ENCODE measurements at regions not wholly inside any gene's neighbourhood (a gene's known extent, or its start where the extent isn't known, plus 50 kb on each side); places are given as distances from the start of the nearest gene placed in this dataset.

DNA sequence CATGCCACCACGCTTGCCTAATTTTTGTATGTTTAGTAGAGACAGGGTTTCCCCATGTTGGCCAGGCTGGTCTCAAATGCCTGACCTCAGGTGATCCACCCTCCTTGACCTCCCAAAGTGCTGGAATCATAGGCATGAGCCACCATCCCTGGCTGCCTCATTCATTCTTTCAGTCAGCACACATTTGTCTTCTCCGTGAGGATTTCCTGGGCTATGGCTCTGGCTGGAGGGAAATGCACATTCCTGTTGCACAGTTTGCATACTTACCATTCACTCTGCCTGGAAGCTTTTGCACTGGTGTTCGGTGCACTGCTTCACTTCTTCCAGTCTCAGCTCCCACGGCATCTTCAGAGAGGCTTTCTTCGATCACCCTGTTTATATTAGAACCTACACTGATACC is 267.8 kb downstream of the STIM2 start:
- H3K9me3 ChIP-seq (ENCODE audit: control insufficient read depth, low read length, poor library complexity, severe bottlenecking) = no peaks in the 10 kb centered on the region
- Mint-ChIP-seq H3K36me3 (ENCODE audit: low read depth) (no peaks in the 10 kb centered on the region), H3K27me3 (peaks cover 17% of the 10 kb centered on the region), H3K27ac (no peak overlapping the region), H3K4me1 (no peaks in the 10 kb centered on the region), H3K4me3 (no peak overlapping the region)
- no peak for DNase-seq
- ATAC-seq = no peak

GRCh38 chr4:27129871-27130366 is 269.3 kb downstream of the STIM2 start:
- no peaks in the 10 kb centered on the region for H3K36me3 Mint-ChIP-seq (ENCODE audit: low read depth)
- no peak for DNase-seq
- H3K4me3 Mint-ChIP-seq = no peak overlapping the region
- ATAC-seq = no peak
- H3K9me3 ChIP-seq (ENCODE audit: control insufficient read depth, low read length, poor library complexity, severe bottlenecking) = no peaks in the 10 kb centered on the region
- H3K4me1 Mint-ChIP-seq = no peaks in the 10 kb centered on the region
- H3K27ac Mint-ChIP-seq = no peak overlapping the region
- H3K27me3 Mint-ChIP-seq = peaks cover 10% of the 10 kb centered on the region

- Mint-ChIP-seq H3K27ac (no peak overlapping the region), H3K36me3 (ENCODE audit: low read depth) (no peaks in the 10 kb centered on the region)
- no peak for DNase-seq
These were observed 271.9 kb downstream of the STIM2 start for GRCh38 chr4:27132497-27132896.

GRCh38 chr4:27140486-27140885 is 279.8 kb downstream of the STIM2 start:
- no peak for DNase-seq

More at GRCh38 chr4:27132497-27132896, 271.9 kb downstream of the STIM2 start:
- Mint-ChIP-seq H3K27me3 (peaks cover 6% of the 10 kb centered on the region), H3K4me1 (no peaks in the 10 kb centered on the region), H3K4me3 (no peak overlapping the region)
- ATAC-seq = no peak
- H3K9me3 ChIP-seq (ENCODE audit: control insufficient read depth, low read length, poor library complexity, severe bottlenecking) = no peaks in the 10 kb centered on the region

DNA sequence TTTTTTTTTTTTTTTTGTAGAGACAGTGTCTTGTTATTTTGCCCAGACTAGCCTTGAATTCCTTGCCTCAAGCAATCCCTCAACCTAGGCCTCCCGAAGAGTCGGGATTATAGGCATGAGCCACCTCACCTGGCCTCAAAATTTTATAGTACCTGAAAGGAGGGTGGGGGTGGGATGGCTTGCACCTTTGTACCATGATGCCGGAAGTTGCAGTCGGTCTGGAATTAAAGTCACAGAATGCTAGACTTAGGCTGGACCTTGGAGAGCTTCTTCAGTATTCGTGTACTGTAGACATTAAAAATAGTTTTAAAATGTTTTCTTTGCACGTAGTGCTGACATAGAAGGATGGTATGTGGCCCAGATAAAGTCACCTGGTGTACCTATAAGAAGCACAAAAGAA is 280.9 kb downstream of the STIM2 start:
- H3K9me3 ChIP-seq (ENCODE audit: control insufficient read depth, low read length, poor library complexity, severe bottlenecking) = no peaks in the 10 kb centered on the region
- no peak for ATAC-seq
- H3K4me3 Mint-ChIP-seq = no peak overlapping the region
- H3K36me3 Mint-ChIP-seq (ENCODE audit: low read depth) = no peaks in the 10 kb centered on the region
- DNase-seq = no peak
- H3K27me3 Mint-ChIP-seq = peaks cover 11% of the 10 kb centered on the region
- H3K27ac Mint-ChIP-seq = no peak overlapping the region
- H3K4me1 Mint-ChIP-seq = no peaks in the 10 kb centered on the region

More at GRCh38 chr4:27140486-27140885, 279.8 kb downstream of the STIM2 start:
- no peaks in the 10 kb centered on the region for H3K4me1 Mint-ChIP-seq
- peaks cover 5% of the 10 kb centered on the region for H3K27me3 Mint-ChIP-seq
- no peak for ATAC-seq
- no peak overlapping the region for H3K27ac Mint-ChIP-seq
- no peaks in the 10 kb centered on the region for H3K9me3 ChIP-seq (ENCODE audit: control insufficient read depth, low read length, poor library complexity, severe bottlenecking)
- no peaks in the 10 kb centered on the region for H3K36me3 Mint-ChIP-seq (ENCODE audit: low read depth)
- H3K4me3 Mint-ChIP-seq = no peak overlapping the region

DNA sequence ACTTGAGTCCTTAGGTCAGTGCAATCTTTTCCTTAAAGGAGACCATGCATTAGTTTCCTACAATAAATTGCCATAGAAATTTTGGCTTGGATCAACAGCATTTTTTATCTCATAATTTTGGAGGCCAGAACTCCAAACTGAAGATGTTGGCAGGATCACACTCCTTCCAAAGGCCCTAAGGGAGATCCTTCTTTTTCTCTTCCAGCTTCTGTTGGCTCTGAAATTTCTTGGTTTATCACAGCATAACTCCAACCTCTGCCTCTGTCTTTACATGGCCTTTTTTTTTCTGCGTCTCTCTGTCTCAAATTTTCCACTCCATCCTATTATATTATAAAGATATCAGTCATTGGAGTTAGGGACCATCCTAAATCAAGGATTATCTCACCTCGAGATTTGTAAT is 282.2 kb downstream of the STIM2 start:
- Mint-ChIP-seq H3K27ac (no peak overlapping the region), H3K36me3 (ENCODE audit: low read depth) (no peaks in the 10 kb centered on the region), H3K4me3 (no peak overlapping the region), H3K4me1 (no peaks in the 10 kb centered on the region), H3K27me3 (peaks cover 11% of the 10 kb centered on the region)
- ATAC-seq (no peak), DNase-seq (no peak)
- no peaks in the 10 kb centered on the region for H3K9me3 ChIP-seq (ENCODE audit: control insufficient read depth, low read length, poor library complexity, severe bottlenecking)

DNA sequence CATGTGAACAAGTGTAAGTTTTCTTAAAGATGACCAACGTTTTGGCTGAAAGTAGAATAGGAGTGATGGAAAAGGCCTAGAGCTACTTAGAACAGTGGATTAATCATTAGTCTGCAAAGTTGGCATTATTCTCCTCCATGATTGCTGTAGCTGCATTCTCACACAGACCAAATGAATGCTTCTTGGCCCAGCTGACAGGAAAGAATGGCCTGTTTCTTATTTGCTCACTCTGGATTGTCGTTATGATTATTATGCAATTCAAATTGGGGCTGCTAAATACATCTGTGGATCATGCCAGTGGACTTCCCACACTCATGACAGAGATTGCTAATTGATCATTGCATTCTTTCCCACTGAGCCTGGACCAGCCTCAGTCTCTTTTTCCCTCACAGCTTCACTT is 285.0 kb downstream of the STIM2 start:
- Mint-ChIP-seq H3K4me1 (no peaks in the 10 kb centered on the region), H3K4me3 (no peak overlapping the region), H3K27ac (no peak overlapping the region), H3K27me3 (peaks cover 11% of the 10 kb centered on the region), H3K36me3 (ENCODE audit: low read depth) (no peaks in the 10 kb centered on the region)
- no peaks in the 10 kb centered on the region for H3K9me3 ChIP-seq (ENCODE audit: control insufficient read depth, low read length, poor library complexity, severe bottlenecking)
- ATAC-seq (no peak), DNase-seq (no peak)

DNA sequence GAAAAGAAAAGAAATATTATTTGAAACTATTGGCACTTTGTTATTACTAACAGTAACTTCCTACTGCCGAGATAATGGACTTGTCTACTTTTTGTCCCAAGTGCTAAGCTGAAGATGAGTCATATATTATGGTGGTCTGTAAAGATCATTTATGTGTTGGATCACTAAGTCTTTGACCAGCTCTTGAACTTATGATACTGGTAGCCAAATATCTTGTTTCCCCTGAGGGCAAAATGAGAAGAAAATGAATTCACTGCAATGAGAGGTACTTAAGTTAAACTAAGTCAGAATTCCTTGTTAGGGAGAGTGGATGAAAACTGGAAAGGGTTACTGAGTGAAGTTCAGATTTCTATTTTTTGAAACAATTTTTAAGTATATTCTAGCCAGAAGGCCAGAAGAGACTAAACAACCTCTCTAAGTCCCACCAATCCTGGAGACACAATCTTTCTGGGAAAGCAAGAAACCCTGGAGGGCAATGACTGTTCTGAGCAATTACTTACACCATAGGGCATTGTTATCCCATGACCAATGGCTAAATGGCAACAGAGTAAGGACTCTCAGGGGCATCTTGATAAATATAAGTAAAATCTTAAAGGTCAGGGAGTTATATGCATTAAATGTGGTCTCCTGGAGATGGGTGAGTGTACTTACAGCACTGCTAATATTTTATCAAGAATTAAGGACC is 287.7 kb downstream of the STIM2 start:
- Mint-ChIP-seq H3K27me3 (peaks cover 16% of the 10 kb centered on the region), H3K4me3 (no peak overlapping the region), H3K27ac (no peak overlapping the region), H3K4me1 (no peaks in the 10 kb centered on the region), H3K36me3 (ENCODE audit: low read depth) (no peaks in the 10 kb centered on the region)
- no peak for ATAC-seq
- H3K9me3 ChIP-seq (ENCODE audit: control insufficient read depth, low read length, poor library complexity, severe bottlenecking) = no peaks in the 10 kb centered on the region
- DNase-seq = no peak

GRCh38 chr4:27149541-27150212 is 289.0 kb downstream of the STIM2 start:
- no peak for DNase-seq
- Mint-ChIP-seq H3K4me1 (no peaks in the 10 kb centered on the region), H3K4me3 (no peak overlapping the region), H3K27ac (no peak overlapping the region), H3K27me3 (peaks cover 19% of the 10 kb centered on the region), H3K36me3 (ENCODE audit: low read depth) (no peaks in the 10 kb centered on the region)
- ATAC-seq = no peak
- H3K9me3 ChIP-seq (ENCODE audit: control insufficient read depth, low read length, poor library complexity, severe bottlenecking) = no peaks in the 10 kb centered on the region

- DNase-seq = no peak
These were observed 292.1 kb downstream of the STIM2 start for GRCh38 chr4:27152703-27153102.

DNA sequence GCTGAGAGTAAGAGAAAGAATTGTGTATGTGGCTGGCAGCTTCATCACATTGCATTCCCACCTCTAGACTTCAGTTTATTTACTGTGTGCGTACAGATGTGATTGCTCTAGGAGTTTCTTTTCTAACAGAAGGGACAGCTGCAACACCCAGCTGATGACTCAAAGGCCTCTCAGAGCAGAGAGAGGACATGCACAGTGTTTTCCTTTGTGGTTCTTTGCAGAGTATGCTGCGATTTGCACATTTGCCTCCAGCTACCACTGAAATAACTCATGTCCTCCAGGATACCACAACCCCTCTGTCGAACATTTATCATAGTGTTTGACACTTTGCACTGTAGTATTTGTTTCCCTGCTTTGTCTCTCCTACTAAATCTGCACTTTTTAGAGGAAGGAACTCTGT is 294.1 kb downstream of the STIM2 start:
- ATAC-seq = no peak
- Mint-ChIP-seq H3K36me3 (ENCODE audit: low read depth) (no peaks in the 10 kb centered on the region), H3K4me1 (no peaks in the 10 kb centered on the region), H3K27me3 (peaks cover 30% of the 10 kb centered on the region), H3K4me3 (no peak overlapping the region), H3K27ac (no peak overlapping the region)
- no peak for DNase-seq
- H3K9me3 ChIP-seq (ENCODE audit: control insufficient read depth, low read length, poor library complexity, severe bottlenecking) = no peaks in the 10 kb centered on the region

More at GRCh38 chr4:27152703-27153102, 292.1 kb downstream of the STIM2 start:
- no peaks in the 10 kb centered on the region for H3K9me3 ChIP-seq (ENCODE audit: control insufficient read depth, low read length, poor library complexity, severe bottlenecking)
- peaks cover 30% of the 10 kb centered on the region for H3K27me3 Mint-ChIP-seq
- no peaks in the 10 kb centered on the region for H3K4me1 Mint-ChIP-seq
- no peak for ATAC-seq
- H3K27ac Mint-ChIP-seq = no peak overlapping the region
- H3K36me3 Mint-ChIP-seq (ENCODE audit: low read depth) = no peaks in the 10 kb centered on the region
- no peak overlapping the region for H3K4me3 Mint-ChIP-seq

DNA sequence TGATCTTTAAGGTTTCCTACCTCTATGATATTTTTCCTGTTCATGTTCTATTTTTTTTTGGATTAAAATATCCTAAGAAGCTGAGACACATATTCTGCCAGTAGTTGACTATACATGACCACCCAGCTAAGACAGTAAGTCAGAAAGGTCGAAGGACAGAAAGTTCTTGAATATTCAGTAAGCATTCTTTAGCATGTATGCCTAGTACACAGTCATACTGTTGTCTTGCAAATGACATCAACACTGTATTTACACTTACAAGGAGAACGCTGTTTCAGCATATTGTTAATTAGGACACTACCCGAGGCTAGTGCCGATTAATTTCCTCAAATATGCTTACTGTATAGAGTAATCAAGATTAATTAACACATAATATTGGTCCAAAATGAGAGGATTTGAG is 300.6 kb downstream of the STIM2 start:
- H3K36me3 Mint-ChIP-seq (ENCODE audit: low read depth) = no peaks in the 10 kb centered on the region
- ATAC-seq (no peak), DNase-seq (no peak)
- no peaks in the 10 kb centered on the region for H3K9me3 ChIP-seq (ENCODE audit: control insufficient read depth, low read length, poor library complexity, severe bottlenecking)
- peaks cover 17% of the 10 kb centered on the region for H3K27me3 Mint-ChIP-seq
- no peak overlapping the region for H3K27ac Mint-ChIP-seq
- no peaks in the 10 kb centered on the region for H3K4me1 Mint-ChIP-seq
- no peak overlapping the region for H3K4me3 Mint-ChIP-seq

DNA sequence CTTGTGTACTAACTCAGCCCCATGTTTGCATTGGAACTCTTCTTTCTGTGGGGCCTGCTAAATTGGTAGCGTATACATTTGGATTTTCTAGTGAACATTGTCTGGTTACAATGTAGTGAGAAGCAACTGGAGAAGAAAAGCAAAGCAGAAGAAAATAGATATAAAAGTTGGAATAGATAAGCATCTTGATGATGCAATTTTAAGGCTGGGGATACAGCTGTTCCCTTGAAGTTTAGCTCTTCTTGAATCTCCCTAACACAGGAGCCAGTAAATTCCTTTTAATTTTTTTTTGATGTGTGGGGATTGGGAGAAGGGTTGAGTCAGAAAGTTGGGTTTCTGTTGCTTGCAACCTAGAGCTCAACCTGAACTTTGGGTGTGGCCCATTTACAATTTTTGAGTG is 308.1 kb downstream of the STIM2 start:
- Mint-ChIP-seq H3K27ac (no peak overlapping the region), H3K36me3 (ENCODE audit: low read depth) (peaks cover 3% of the 10 kb centered on the region), H3K4me1 (no peaks in the 10 kb centered on the region), H3K4me3 (no peak overlapping the region), H3K27me3 (peaks cover 9% of the 10 kb centered on the region)
- ATAC-seq (no peak), DNase-seq (no peak)
- H3K9me3 ChIP-seq (ENCODE audit: control insufficient read depth, low read length, poor library complexity, severe bottlenecking) = no peaks in the 10 kb centered on the region

DNA sequence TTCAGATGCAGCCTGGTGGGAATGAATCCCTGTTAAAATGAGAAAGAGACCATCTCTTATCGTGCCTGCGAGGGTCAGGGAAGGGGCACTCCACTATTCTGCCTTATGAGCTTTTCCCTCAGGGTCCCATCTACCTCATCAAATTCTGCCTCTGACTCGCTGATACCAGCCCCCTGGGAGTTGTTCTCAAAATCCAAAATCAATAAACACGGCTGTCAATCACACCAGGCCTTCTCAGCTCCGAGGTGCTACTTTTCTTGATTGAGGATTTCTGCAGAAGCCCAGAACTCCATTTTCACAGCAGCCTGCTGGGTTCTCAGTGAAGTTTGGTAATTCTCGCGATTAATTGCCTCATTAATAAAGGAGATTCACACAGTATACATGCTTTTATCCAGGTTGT is 312.6 kb downstream of the STIM2 start:
- Mint-ChIP-seq H3K27me3 (no peaks in the 10 kb centered on the region), H3K4me3 (no peak overlapping the region), H3K4me1 (no peaks in the 10 kb centered on the region), H3K36me3 (ENCODE audit: low read depth) (peaks cover 6% of the 10 kb centered on the region), H3K27ac (no peak overlapping the region)
- no peak for DNase-seq
- no peak for ATAC-seq
- no peaks in the 10 kb centered on the region for H3K9me3 ChIP-seq (ENCODE audit: control insufficient read depth, low read length, poor library complexity, severe bottlenecking)

Measured in T-helper 17 cell (primary cell).